ENCODE measurements at regions not wholly inside any gene's neighbourhood (a gene's known extent, or its start where the extent isn't known, plus 50 kb on each side); places are given as distances from the start of the nearest gene placed in this dataset.
"Not testable (repeated sequence)": the region's sequence is repeated elsewhere in the genome, so short reads cannot be mapped to it uniquely, and the experiment has no call there.

GRCh38 chr10:53447576-53447975, 675.0 kb upstream of the MBL2 start:
- FAIRE-seq = no peak
- no peak for DNase-seq (ENCODE audit: insufficient read length, low spot score)

- no peak for FAIRE-seq
Observed at GRCh38 chr10:53441843-53442242, 669.3 kb upstream of the MBL2 start.

GRCh38 chr10:53440601-53441000, 668.0 kb upstream of the MBL2 start:
- FAIRE-seq (no peak), DNase-seq (ENCODE audit: insufficient read length, low spot score) (no peak)

More at GRCh38 chr10:53441843-53442242, 669.3 kb upstream of the MBL2 start:
- no peak for DNase-seq (ENCODE audit: insufficient read length, low spot score)

GRCh38 chr10:53439075-53439474, 666.5 kb upstream of the MBL2 start:
- not testable (repeated sequence) for DNase-seq (ENCODE audit: insufficient read length, low spot score); FAIRE-seq

GRCh38 chr10:53434413-53434812, 661.8 kb upstream of the MBL2 start:
- DNase-seq (ENCODE audit: insufficient read length, low spot score) (no peak), FAIRE-seq (no peak)

GRCh38 chr10:53432035-53432434, 659.5 kb upstream of the MBL2 start:
- DNase-seq (ENCODE audit: insufficient read length, low spot score) (no peak), FAIRE-seq (no peak)

GRCh38 chr10:53430974-53431373, 658.4 kb upstream of the MBL2 start:
- DNase-seq (ENCODE audit: insufficient read length, low spot score) (no peak), FAIRE-seq (no peak)

GRCh38 chr10:53430127-53430891, 657.7 kb upstream of the MBL2 start:
- FAIRE-seq = no peak
- no peak for DNase-seq (ENCODE audit: insufficient read length, low spot score)

- no peak for FAIRE-seq
- DNase-seq (ENCODE audit: insufficient read length, low spot score) = no peak
Observed at GRCh38 chr10:53422223-53422888, 649.8 kb upstream of the MBL2 start.

- FAIRE-seq (no peak), DNase-seq (ENCODE audit: insufficient read length, low spot score) (no peak)
Observed at GRCh38 chr10:53412651-53413050, 640.1 kb upstream of the MBL2 start.

GRCh38 chr10:53406532-53406931, 633.9 kb upstream of the MBL2 start:
- no peak for FAIRE-seq

GRCh38 chr10:53403688-53404087, 631.1 kb upstream of the MBL2 start:
- peak; percentile 28 for FAIRE-seq
- peak; percentile 5 for DNase-seq (ENCODE audit: insufficient read length, low spot score)

More at GRCh38 chr10:53406532-53406931, 633.9 kb upstream of the MBL2 start:
- no peak for DNase-seq (ENCODE audit: insufficient read length, low spot score)

- no peak for DNase-seq (ENCODE audit: insufficient read length, low spot score)
- no peak for FAIRE-seq
Observed at GRCh38 chr10:53402594-53402993, 630.0 kb upstream of the MBL2 start.

GRCh38 chr10:53401536-53401935, 629.0 kb upstream of the MBL2 start:
- FAIRE-seq = no peak
- DNase-seq (ENCODE audit: insufficient read length, low spot score) = no peak

GRCh38 chr10:53396876-53397275, 624.3 kb upstream of the MBL2 start:
- DNase-seq (ENCODE audit: insufficient read length, low spot score) (no peak), FAIRE-seq (no peak)

- FAIRE-seq = no peak
- DNase-seq (ENCODE audit: insufficient read length, low spot score) = no peak
Observed at GRCh38 chr10:53395449-53395848, 622.9 kb upstream of the MBL2 start.

GRCh38 chr10:53387562-53387961, 615.0 kb upstream of the MBL2 start:
- no peak for FAIRE-seq
- no peak for DNase-seq (ENCODE audit: insufficient read length, low spot score)

GRCh38 chr10:53382543-53382942, 610.0 kb upstream of the MBL2 start:
- DNase-seq (ENCODE audit: insufficient read length, low spot score) (no peak), FAIRE-seq (no peak)

- no peak for FAIRE-seq
- DNase-seq (ENCODE audit: insufficient read length, low spot score) = no peak
Observed at GRCh38 chr10:53379956-53380355, 607.4 kb upstream of the MBL2 start.

- DNase-seq (ENCODE audit: insufficient read length, low spot score) = no peak
- FAIRE-seq = no peak
Observed at GRCh38 chr10:53370347-53370746, 597.8 kb upstream of the MBL2 start.

- DNase-seq (ENCODE audit: insufficient read length, low spot score) (no peak), FAIRE-seq (no peak)
Observed at GRCh38 chr10:53361936-53362335, 589.4 kb upstream of the MBL2 start.

- no peak for FAIRE-seq
Observed at GRCh38 chr10:53361281-53361680, 588.7 kb upstream of the MBL2 start.

More at GRCh38 chr10:53361281-53361680, 588.7 kb upstream of the MBL2 start:
- DNase-seq (ENCODE audit: insufficient read length, low spot score) = no peak

All from HTR-8/SVneo (cell line).